IMR-90 (cell line): ENCODE measurements at regions not wholly inside any gene's neighbourhood (a gene's known extent, or its start where the extent isn't known, plus 50 kb on each side); places are given as distances from the start of the nearest gene placed in this dataset.

Experiments used
- CEBPB ChIP-seq: IDR thresholded peaks from 2 replicates; pipeline ENCODE4 v1.6.1; 2012; ENCODE audit warnings: low read depth, low read length, improper control_type of control experiment
- FOS ChIP-seq: fragments of 150-350 bp; IDR thresholded peaks from 2 replicates; pipeline ENCODE4 v1.6.1; 2016; ENCODE audit warnings: low read depth, low read length
- MXI1 ChIP-seq: IDR thresholded peaks from 2 replicates; pipeline ENCODE4 v1.6.1; 2012; ENCODE audit warnings: low read depth, mild to moderate bottlenecking, low read length, moderate library complexity, borderline replicate concordance
- POLR2A ChIP-seq: IDR thresholded peaks from 2 replicates; pipeline ENCODE4 v1.6.1; 2012; ENCODE audit warnings: mild to moderate bottlenecking, low read depth, low read length
- RAD21 ChIP-seq: IDR thresholded peaks from 2 replicates; pipeline ENCODE4 v1.6.1; 2012; ENCODE audit warnings: low read length, improper control_type of control experiment
- RFX5 ChIP-seq: IDR thresholded peaks from 2 replicates; pipeline ENCODE4 v1.8.0; 2012; ENCODE audit warnings: low read depth, mild to moderate bottlenecking, low read length, moderate library complexity
- TF ChIP-seq, protein P1 (sequence below): conservative IDR thresholded peaks from 2 replicates; pipeline ENCODE4 v1.5.1; 2012; ENCODE audit warnings: mild to moderate bottlenecking, low read depth, low read length, improper control_type of control experiment
- TF ChIP-seq, protein P2 (sequence below): fragments of 150-350 bp; IDR thresholded peaks from 2 replicates; pipeline ENCODE4 v1.6.1; 2016; ENCODE audit warnings: low read depth, mild to moderate bottlenecking, low read length, moderate library complexity, borderline replicate concordance

GRCh38 chr2:12612671-12613070 lies 104.1 kb upstream of the TRIB2 start:
- TF ChIP-seq, protein P1, sequence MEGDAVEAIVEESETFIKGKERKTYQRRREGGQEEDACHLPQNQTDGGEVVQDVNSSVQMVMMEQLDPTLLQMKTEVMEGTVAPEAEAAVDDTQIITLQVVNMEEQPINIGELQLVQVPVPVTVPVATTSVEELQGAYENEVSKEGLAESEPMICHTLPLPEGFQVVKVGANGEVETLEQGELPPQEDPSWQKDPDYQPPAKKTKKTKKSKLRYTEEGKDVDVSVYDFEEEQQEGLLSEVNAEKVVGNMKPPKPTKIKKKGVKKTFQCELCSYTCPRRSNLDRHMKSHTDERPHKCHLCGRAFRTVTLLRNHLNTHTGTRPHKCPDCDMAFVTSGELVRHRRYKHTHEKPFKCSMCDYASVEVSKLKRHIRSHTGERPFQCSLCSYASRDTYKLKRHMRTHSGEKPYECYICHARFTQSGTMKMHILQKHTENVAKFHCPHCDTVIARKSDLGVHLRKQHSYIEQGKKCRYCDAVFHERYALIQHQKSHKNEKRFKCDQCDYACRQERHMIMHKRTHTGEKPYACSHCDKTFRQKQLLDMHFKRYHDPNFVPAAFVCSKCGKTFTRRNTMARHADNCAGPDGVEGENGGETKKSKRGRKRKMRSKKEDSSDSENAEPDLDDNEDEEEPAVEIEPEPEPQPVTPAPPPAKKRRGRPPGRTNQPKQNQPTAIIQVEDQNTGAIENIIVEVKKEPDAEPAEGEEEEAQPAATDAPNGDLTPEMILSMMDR, result no peak
- TF ChIP-seq POLR2A (no peak), MXI1 (no peak), CEBPB (no peak), RAD21 (no peak), RFX5 (no peak), FOS (no peak)
- TF ChIP-seq, protein P2, sequence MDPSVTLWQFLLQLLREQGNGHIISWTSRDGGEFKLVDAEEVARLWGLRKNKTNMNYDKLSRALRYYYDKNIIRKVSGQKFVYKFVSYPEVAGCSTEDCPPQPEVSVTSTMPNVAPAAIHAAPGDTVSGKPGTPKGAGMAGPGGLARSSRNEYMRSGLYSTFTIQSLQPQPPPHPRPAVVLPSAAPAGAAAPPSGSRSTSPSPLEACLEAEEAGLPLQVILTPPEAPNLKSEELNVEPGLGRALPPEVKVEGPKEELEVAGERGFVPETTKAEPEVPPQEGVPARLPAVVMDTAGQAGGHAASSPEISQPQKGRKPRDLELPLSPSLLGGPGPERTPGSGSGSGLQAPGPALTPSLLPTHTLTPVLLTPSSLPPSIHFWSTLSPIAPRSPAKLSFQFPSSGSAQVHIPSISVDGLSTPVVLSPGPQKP, result no peak
